IPS-15b (cell line): ENCODE measurements at regions not wholly inside any gene's neighbourhood (a gene's known extent, or its start where the extent isn't known, plus 50 kb on each side); places are given as distances from the start of the nearest gene placed in this dataset.

ENCODE experiments used
- H3K27me3 ChIP-seq: one replicate; pipeline ENCODE4 v1.6.1; 2013; ENCODE audit warnings: low read length; ENCODE audit not compliant: control insufficient read depth, insufficient read depth
- H3K36me3 ChIP-seq: one replicate; pipeline ENCODE4 v1.6.1; 2013; ENCODE audit warnings: low read length; ENCODE audit not compliant: control insufficient read depth, insufficient read depth
- H3K4me1 ChIP-seq: one replicate; pipeline ENCODE4 v1.6.1; 2013; ENCODE audit warnings: mild to moderate bottlenecking, low read length; ENCODE audit not compliant: control insufficient read depth, insufficient read depth
- H3K4me3 ChIP-seq: one replicate; pipeline ENCODE4 v1.5.1; 2013; ENCODE audit warnings: low read depth, low read length
- H3K9ac ChIP-seq: one replicate; pipeline ENCODE4 v1.6.1; 2013; ENCODE audit warnings: low read depth, mild to moderate bottlenecking, low read length
- H3K9me3 ChIP-seq: one replicate; pipeline ENCODE4 v1.6.1; 2013; ENCODE audit warnings: mild to moderate bottlenecking, low read length; ENCODE audit not compliant: control insufficient read depth, insufficient read depth

DNA sequence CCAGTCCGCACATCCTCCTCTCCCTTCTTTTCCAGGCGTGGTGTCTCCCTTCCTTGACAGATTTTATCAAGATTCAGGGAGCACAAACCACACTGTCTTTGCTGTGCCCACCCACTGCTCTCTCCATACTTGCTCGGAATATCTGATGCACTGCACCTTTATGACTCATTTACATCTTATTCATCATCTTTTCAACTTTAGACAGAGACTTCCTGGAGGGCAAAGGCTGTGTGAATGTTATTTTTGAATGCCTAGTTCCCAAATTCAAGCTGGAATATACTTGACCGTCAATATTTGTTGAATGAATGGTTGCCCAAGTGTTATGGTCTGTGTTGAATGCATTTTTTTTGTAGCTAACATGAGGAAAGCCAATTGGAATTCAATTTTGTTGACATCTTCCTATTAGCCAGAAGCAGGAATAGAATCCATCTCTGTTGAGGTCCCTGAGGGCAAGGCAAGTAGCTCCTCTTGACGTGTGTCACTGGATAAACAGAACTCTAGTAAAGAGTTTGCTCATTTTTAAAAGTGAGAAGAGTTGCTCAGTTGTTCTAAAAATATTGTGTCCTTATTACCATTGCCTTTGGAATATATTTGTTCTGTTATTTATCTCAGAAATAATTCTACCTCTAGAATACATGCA lies 95.0 kb downstream of the KLF6 start:
- no peaks in the 10 kb centered on the region for H3K36me3 ChIP-seq
- H3K9ac ChIP-seq: no peak overlapping the region
- no peaks in the 10 kb centered on the region for H3K4me1 ChIP-seq
- H3K9me3 ChIP-seq: no peaks in the 10 kb centered on the region
- no peaks in the 10 kb centered on the region for H3K27me3 ChIP-seq
- H3K4me3 ChIP-seq: no peak overlapping the region

DNA sequence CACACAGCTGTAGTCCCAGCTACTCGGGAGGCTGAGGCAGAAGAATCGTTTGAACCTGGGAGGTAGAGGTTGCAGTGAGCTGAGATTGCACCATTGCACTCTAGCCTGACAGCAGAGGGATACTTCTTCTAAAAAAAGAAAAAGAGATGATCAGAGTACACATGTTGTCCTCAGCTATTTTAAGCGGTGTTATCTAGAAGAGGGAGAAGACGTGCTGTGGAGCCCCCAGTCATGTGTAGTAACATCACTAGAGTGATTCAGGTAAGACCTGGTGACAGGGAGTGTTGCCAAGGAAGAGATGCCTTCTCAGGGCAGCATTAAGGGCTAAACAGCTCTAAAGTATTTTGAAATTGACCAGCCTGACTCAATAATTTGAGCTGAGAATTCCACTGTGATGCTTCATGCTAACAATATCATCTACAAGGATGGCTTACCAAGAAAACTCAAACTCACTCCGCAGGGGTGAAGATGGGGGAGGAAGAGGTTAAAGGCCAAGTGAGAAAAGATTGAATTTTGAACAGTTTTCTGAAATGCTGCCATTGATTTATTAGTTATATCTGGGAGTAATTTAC lies 97.4 kb downstream of the KLF6 start:
- no peaks in the 10 kb centered on the region for H3K36me3 ChIP-seq
- no peak overlapping the region for H3K9ac ChIP-seq
- no peak overlapping the region for H3K4me3 ChIP-seq
- H3K9me3 ChIP-seq: no peaks in the 10 kb centered on the region
- no peaks in the 10 kb centered on the region for H3K4me1 ChIP-seq
- no peaks in the 10 kb centered on the region for H3K27me3 ChIP-seq

DNA sequence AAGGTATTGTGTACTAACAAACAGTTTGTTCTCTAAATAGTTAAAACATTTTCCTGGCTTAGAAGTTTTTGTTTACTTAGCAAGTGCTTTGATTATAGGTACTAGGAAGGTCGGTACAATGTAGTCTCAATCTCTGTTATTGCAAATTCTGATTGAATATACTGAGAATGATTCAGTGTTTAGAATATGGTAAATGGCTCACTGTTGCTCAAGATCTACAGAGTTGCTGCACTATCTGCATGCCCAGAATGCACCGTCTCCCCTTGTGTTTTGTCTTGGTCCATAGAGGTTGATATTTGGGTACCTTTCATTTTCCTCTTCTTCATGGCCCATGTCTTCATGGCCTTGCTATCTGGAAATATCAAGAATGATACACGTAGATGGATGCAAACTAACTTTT lies 99.6 kb downstream of the KLF6 start:
- no peak overlapping the region for H3K9ac ChIP-seq
- H3K36me3 ChIP-seq: no peaks in the 10 kb centered on the region
- H3K4me1 ChIP-seq: no peaks in the 10 kb centered on the region
- no peaks in the 10 kb centered on the region for H3K27me3 ChIP-seq
- H3K9me3 ChIP-seq: no peaks in the 10 kb centered on the region
- no peak overlapping the region for H3K4me3 ChIP-seq

DNA sequence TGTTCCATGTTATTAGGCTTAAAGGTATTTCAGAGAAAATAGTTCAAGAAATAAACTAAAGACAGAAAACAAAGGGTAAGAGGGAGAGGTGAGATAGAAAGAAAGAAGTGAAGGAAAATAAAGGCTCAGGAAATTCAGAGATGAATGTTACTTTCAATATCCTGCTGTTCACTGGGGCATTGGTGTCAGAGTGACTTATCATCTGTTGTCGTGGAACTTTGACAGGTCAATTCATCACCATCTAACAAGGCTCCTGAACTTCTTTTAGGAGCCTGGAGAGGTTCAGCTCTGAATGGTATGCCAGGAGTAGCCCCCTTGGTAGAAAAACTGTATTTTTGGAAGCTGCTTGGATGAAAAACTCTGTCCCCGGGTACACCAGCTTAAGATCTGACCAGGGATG lies 100.1 kb downstream of the KLF6 start:
- Histone ChIP-seq H3K27me3 (no peaks in the 10 kb centered on the region), H3K9ac (no peak overlapping the region), H3K36me3 (no peaks in the 10 kb centered on the region), H3K4me3 (no peak overlapping the region), H3K9me3 (no peaks in the 10 kb centered on the region), H3K4me1 (no peaks in the 10 kb centered on the region)

DNA sequence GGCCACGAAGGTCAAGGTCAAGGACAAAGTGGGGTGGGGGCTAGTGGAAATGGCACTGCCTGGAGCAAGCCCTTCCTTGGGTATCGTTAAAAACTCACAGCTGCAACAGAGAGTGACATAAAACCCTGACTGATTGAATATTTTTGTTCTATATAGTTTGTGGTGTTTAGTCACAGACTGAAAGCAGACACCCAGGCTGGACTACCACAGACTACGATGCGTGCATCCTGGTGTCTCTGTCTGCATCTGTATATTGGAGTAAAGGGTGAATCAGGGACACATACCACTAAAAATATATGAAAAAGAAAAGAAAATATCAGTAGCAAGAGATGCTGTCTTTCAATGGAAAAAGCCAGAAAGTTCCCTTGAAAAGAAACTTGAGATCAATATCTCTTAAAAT lies 101.4 kb downstream of the KLF6 start:
- no peaks in the 10 kb centered on the region for H3K4me1 ChIP-seq
- H3K9me3 ChIP-seq: no peaks in the 10 kb centered on the region
- H3K27me3 ChIP-seq: no peaks in the 10 kb centered on the region
- no peak overlapping the region for H3K4me3 ChIP-seq
- H3K36me3 ChIP-seq: no peaks in the 10 kb centered on the region
- H3K9ac ChIP-seq: no peak overlapping the region

DNA sequence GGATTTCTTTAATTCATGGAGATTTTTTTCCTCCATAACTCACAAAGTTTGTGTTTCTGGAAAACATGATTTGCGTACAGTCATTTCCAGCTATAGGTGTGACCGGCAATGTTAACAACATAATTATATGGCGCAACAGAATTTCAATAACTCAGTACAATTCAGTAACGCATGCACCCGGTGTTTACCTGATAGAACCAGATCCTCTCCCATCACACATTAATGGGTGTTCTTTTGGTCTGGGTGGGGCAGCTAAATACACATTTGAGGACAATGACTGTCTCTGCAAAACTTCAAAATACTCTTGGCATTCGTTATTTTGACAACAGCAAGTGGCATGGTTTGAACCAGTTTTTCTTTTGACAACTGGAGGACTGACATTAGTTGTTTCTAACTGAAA lies 102.3 kb downstream of the KLF6 start:
- Histone ChIP-seq H3K9ac (no peak overlapping the region), H3K9me3 (no peaks in the 10 kb centered on the region), H3K4me3 (no peak overlapping the region), H3K4me1 (no peaks in the 10 kb centered on the region), H3K36me3 (no peaks in the 10 kb centered on the region), H3K27me3 (no peaks in the 10 kb centered on the region)

DNA sequence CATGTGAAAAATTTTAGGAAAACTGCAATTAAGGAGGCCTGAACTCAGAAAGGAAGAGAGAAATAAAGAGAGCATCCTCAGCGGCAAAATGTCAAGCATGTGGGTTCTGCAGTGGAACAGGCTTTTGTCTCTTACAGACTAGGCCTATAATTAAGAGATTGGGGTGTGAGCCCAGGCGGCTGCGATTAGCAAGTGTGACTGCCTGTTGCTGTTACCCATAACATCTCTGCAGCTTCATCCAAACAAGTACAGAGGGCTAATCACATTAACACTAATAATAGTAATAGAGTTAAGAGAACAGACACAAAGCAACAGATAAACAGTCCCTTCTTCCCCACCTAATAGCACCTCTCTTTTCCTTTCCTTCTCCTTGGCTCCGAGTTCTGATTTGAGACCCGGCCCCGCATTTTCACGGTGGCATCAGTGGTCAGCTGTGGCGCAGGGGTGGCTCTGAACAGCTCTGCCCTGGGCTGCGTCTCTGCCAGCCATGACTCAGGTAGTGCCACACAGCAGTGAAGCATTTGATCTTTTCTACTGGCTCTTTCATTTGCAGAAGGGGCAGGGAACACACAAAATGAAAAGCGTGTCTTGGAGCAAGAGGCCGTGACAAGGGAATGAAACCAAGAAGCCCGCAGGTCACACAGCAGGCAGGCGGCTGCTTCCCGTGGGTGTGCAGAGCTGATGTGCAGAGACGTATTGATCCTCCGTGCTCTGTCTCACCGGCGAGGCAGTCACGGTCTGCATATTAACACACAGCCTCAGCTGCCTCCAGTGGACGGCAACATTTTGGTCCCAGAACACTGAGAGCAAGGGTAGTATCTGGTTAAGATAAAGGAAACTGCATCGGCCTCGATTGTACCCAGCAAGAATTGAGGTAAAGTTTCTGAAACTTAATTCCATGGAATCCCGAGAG lies 103.1 kb downstream of the KLF6 start:
- Histone ChIP-seq H3K9ac (no peak overlapping the region), H3K9me3 (no peaks in the 10 kb centered on the region), H3K4me1 (no peaks in the 10 kb centered on the region), H3K27me3 (no peaks in the 10 kb centered on the region), H3K4me3 (no peak overlapping the region), H3K36me3 (no peaks in the 10 kb centered on the region)

DNA sequence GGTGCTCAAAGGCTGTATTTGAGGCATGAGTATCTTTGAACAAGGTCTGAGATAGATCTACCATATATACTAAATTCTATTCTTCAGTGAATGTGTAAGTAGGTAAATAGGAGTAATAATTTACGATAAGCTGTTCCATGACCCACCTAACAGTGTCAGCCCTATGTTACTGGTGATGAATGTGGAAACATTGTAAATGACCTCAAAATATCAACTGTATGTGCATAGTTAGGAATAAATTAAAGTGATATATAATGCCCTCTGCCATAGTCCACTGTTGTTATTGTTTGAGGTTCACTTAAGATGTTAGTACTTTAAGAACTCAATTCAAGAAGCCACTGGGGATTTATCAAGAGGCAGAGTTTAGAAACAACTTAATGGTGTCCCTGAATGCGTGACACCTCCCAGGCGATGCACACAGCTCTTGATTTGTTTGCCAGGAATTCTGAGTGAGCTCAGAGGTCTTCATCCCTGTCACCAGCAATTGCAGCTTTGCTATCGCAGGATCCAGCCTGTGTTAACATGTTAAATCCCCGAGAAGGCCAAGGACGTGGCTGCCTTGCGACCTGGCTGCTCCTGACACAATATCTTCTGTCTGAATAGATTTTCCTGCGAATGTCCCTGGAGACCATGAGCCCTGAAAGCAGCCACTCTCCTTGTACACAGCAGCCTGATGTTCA lies 104.9 kb downstream of the KLF6 start:
- Histone ChIP-seq H3K4me3 (no peak overlapping the region), H3K36me3 (no peaks in the 10 kb centered on the region), H3K9me3 (no peaks in the 10 kb centered on the region), H3K9ac (no peak overlapping the region), H3K4me1 (no peaks in the 10 kb centered on the region), H3K27me3 (no peaks in the 10 kb centered on the region)

DNA sequence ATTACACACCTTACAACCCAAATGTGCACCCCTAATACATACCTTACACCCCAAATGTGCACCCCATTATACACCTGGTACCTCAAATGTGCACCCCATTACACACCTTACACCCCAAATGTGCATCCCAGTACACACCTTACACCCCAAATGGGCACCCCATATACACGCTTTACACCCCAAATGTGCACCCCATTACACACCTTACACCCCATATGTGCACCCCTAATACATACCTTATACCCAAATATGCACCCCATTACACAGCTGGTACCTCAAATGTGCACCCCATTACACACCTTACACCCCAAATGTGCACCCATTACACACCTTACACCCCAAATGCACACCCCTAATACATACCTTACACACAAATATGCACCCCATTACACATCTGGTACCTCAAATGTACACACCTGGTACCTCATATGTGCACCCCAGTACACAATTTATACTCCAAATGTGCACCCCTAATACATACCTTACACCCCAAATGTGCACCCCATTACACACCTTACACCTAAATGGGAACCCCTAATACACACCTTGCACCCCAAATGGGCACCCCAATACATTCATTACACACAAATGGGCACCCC lies 106.3 kb downstream of the KLF6 start:
- Histone ChIP-seq H3K9ac (no peak overlapping the region), H3K36me3 (no peaks in the 10 kb centered on the region)

DNA sequence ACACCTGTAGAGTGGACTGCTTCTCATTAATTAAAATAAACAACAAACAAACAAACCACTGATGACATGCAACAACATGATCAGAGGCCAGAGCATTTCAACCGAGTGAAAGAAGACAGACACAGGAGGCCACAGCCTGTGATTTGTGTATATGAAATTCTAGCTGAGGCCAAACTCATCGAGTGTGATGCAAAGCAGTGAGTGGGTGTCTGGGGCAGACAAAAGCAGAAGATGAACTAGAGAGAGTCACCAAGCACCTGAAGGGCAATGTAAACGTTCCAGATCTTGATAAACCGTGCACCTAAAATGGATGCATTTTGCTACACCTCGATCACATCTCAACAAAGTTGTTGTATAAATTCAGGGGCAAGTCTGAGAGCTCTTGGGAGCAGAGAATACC lies 108.4 kb downstream of the KLF6 start:
- H3K4me3 ChIP-seq: no peak overlapping the region
- H3K36me3 ChIP-seq: no peaks in the 10 kb centered on the region
- no peak overlapping the region for H3K9ac ChIP-seq
- H3K27me3 ChIP-seq: no peaks in the 10 kb centered on the region
- no peaks in the 10 kb centered on the region for H3K4me1 ChIP-seq
- H3K9me3 ChIP-seq: no peaks in the 10 kb centered on the region

More for the DNA sequence above, 106.3 kb downstream of the KLF6 start:
- Histone ChIP-seq H3K4me3 (no peak overlapping the region), H3K4me1 (no peaks in the 10 kb centered on the region), H3K27me3 (no peaks in the 10 kb centered on the region), H3K9me3 (no peaks in the 10 kb centered on the region)

DNA sequence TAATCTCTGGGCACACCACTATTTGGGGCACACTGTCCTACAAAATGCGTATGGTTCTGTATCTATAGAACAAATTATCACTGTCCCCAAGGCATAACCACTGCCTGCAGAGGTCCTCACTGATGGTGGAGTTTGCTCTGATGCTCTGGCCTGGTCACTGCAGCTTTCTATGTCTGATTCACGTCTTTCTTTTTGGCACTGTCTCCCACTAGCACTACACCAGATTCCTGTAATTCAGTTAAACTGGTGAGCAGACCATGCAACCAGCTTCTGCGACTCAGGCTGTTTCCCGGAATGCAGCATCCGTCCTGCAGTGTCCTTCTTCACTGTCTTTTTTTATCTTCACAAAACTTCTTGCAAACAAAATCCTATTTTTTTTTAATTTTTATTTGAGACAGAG lies 112.8 kb downstream of the KLF6 start:
- no peaks in the 10 kb centered on the region for H3K9me3 ChIP-seq
- no peak overlapping the region for H3K9ac ChIP-seq
- H3K4me3 ChIP-seq: no peak overlapping the region
- H3K4me1 ChIP-seq: peaks cover 3% of the 10 kb centered on the region
- no peaks in the 10 kb centered on the region for H3K36me3 ChIP-seq
- H3K27me3 ChIP-seq: no peaks in the 10 kb centered on the region
